Neuronal stem cell (in vitro differentiated cells): ENCODE measurements at regions not wholly inside any gene's neighbourhood (a gene's known extent, or its start where the extent isn't known, plus 50 kb on each side); places are given as distances from the start of the nearest gene placed in this dataset.

Source experiments
- DNase-seq: peaks from one replicate; pipeline ENCODE4 v3.0.0-alpha.2; 2013; ENCODE audit warnings: low spot score
- H2AFZ ChIP-seq: one replicate; pipeline ENCODE4 v1.6.1; 2013; ENCODE audit warnings: mild to moderate bottlenecking, low read length, inconsistent platforms
- H2AK5ac ChIP-seq: 2 replicates; pipeline ENCODE4 v1.6.1; 2013; ENCODE audit warnings: low read depth, mild to moderate bottlenecking, inconsistent platforms, low read length, moderate library complexity, mixed read lengths
- H2BK120ac ChIP-seq: 2 replicates; pipeline ENCODE4 v1.6.1; 2013; ENCODE audit warnings: low read depth, mild to moderate bottlenecking, inconsistent platforms, low read length, moderate library complexity, mixed read lengths
- H2BK12ac ChIP-seq: one replicate; pipeline ENCODE4 v1.6.1; 2013; ENCODE audit warnings: low read length, inconsistent platforms
- H2BK15ac ChIP-seq: 2 replicates; pipeline ENCODE4 v1.6.1; 2013; ENCODE audit warnings: mild to moderate bottlenecking, low read length, inconsistent platforms, mixed read lengths
- H2BK5ac ChIP-seq: one replicate; pipeline ENCODE4 v1.6.1; 2013; ENCODE audit warnings: inconsistent platforms, mild to moderate bottlenecking, low read length, moderate library complexity
- H3K14ac ChIP-seq: one replicate; pipeline ENCODE4 v1.6.1; 2013; ENCODE audit warnings: low read length, inconsistent platforms
- H3K18ac ChIP-seq: 2 replicates; pipeline ENCODE4 v1.6.1; 2013; ENCODE audit warnings: low read length, inconsistent platforms
- H3K23ac ChIP-seq: 2 replicates; pipeline ENCODE4 v1.6.1; 2013; ENCODE audit warnings: low read depth, mild to moderate bottlenecking, mixed read lengths, low read length, inconsistent platforms; ENCODE audit not compliant: poor library complexity
- H3K27ac ChIP-seq: replicated peaks from 3 replicates; pipeline ENCODE4 v1.5.1; 2013; ENCODE audit warnings: low read length, inconsistent platforms
- H3K27me3 ChIP-seq, 3 experiments: 2 replicates each; pipeline ENCODE4 v1.6.1; 2013; ENCODE audit warnings: low read length in 3 of 3, mild to moderate bottlenecking in 2 of 3, inconsistent platforms in 1 of 3, low read depth in 1 of 3, mixed read lengths in 1 of 3, moderate library complexity in 1 of 3; ENCODE audit not compliant: control insufficient read depth in 3 of 3, insufficient read depth in 3 of 3
- H3K36me3 ChIP-seq, 2 donors: replicated peaks in 1 of 2; 2 replicates each; pipeline ENCODE4 v1.6.1; 2013; ENCODE audit warnings: low read length in 2 of 2; ENCODE audit not compliant: control insufficient read depth in 2 of 2, insufficient read depth in 2 of 2
- H3K4ac ChIP-seq: 2 replicates; pipeline ENCODE4 v1.6.1; 2013; ENCODE audit warnings: inconsistent platforms, mild to moderate bottlenecking, low read length, moderate library complexity
- H3K4me1 ChIP-seq, 2 donors: 1 replicate in 1 of 2; 2 replicates in 1 of 2; pipeline ENCODE4 v1.6.1; 2013; ENCODE audit warnings: low read length in 2 of 2, low read depth in 1 of 2; ENCODE audit not compliant: control insufficient read depth in 2 of 2, insufficient read depth in 1 of 2
- H3K4me2 ChIP-seq: one replicate; pipeline ENCODE4 v1.6.1; 2013; ENCODE audit warnings: mild to moderate bottlenecking, low read length, inconsistent platforms; ENCODE audit not compliant: insufficient read depth, poor library complexity, severe bottlenecking
- H3K4me3 ChIP-seq, 2 donors: 2 replicates each; pipeline ENCODE4 v1.5.1; 2013; ENCODE audit warnings: low read length in 2 of 2, mild to moderate bottlenecking in 2 of 2, inconsistent platforms in 1 of 2, moderate library complexity in 1 of 2
- H3K79me1 ChIP-seq: one replicate; pipeline ENCODE4 v1.6.1; 2013; ENCODE audit warnings: low read depth, mild to moderate bottlenecking, inconsistent platforms, low read length, moderate library complexity
- H3K9ac ChIP-seq: one replicate; pipeline ENCODE4 v1.6.1; 2013; ENCODE audit warnings: mild to moderate bottlenecking, low read depth, low read length, inconsistent platforms; ENCODE audit not compliant: poor library complexity
- H3K9me3 ChIP-seq, 2 donors: replicated peaks in 1 of 2; 2 replicates each; pipeline versions ENCODE3 to v1.6.1; 2013; ENCODE audit warnings: low read length in 2 of 2, mild to moderate bottlenecking in 2 of 2, inconsistent platforms in 1 of 2, low read depth in 1 of 2, mixed read lengths in 1 of 2, moderate library complexity in 1 of 2; ENCODE audit not compliant: control insufficient read depth in 2 of 2, insufficient read depth in 1 of 2
- H4K8ac ChIP-seq: one replicate; pipeline ENCODE4 v1.6.1; 2013; ENCODE audit warnings: low read depth, mild to moderate bottlenecking, inconsistent platforms, low read length, moderate library complexity
- H4K91ac ChIP-seq: one replicate; pipeline ENCODE4 v1.6.1; 2013; ENCODE audit warnings: low read length, low read depth, mild to moderate bottlenecking, inconsistent platforms; ENCODE audit not compliant: poor library complexity
- WGBS, 2 donors: extraction: QIAGEN DNeasy Blood & Tissue Kit; methylation state at CpG; one replicate each; pipeline ENCODE4 v1.1.7; 2013; ENCODE audit warnings: missing lambda C conversion rate in 2 of 2, mixed read lengths in 1 of 2; ENCODE audit not compliant: insufficient read length in 2 of 2, insufficient replicate concordance in 1 of 2; ENCODE audit errors: extremely low coverage in 2 of 2; 5-methylcytosine and 5-hydroxymethylcytosine counted together

DNA sequence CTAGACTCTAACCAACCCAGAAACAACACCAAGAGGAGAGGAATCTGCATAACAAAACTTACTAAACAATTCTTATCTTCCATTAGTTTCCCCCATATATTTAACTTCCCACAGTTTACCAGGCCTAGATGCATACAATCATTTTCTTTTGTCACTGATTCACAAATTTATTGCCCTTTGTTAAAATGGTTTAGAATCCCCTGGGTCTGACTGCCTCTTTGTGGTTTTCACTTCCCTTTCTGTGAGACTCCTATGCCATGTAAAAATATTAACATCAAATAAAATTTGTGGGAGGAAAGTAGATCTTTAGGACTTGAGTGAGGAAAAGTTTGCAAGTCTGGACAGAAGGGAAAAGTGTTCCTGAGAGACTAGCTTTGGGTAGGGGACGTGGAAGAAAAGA lies 393.8 kb upstream of the CNKSR2 start:
- WGBS, 2 donors, result no CpG with 5 or more reads among the region's 1 CpG
- no peak overlapping the region for H4K8ac ChIP-seq
- peak overlapping the region; percentile 51 for H3K27ac ChIP-seq

DNA sequence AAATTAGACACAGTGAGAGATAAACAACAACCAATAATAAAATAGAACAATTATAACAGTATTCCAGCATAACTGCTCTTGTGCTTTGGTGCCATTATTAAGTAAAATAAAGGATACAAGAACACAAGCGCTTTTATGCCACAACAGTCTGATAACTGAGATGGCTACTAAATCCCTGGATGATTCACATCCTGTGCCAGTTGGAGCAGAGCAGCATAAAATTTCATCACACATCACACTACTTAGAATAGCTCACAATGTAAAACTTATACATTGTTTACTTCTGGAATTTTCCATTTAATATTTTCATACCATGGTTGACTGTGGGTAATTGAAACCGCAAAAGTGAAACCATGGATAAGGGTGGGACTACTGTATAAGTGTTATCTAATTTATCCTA lies 399.9 kb upstream of the CNKSR2 start:
- Histone ChIP-seq H4K91ac (no peak overlapping the region), H2BK120ac (no peak overlapping the region), H3K4ac (no peak overlapping the region), H3K18ac (no peak overlapping the region), H2BK15ac (no peak overlapping the region), H3K27ac (no peak overlapping the region), H2BK12ac (no peak overlapping the region), H2AK5ac (no peak overlapping the region), H3K79me1 (no peaks in the 10 kb centered on the region), H3K9ac (no peak overlapping the region), H3K4me2 (no peak overlapping the region), H3K23ac (no peak overlapping the region), H3K4me1 (no peaks in the 10 kb centered on the region), H3K9me3 (peaks cover 0 to 3% of the 10 kb centered on the region in 2 donors), H3K14ac (no peak overlapping the region), H2BK5ac (no peak overlapping the region), H4K8ac (no peak overlapping the region), H3K36me3 (no peaks in the 10 kb centered on the region), H2AFZ (no peak overlapping the region), H3K27me3 (no peaks in the 10 kb centered on the region), H3K4me3 (no peak overlapping the region)
- DNase-seq, result no peak
- WGBS, 2 donors, result no CpG with 5 or more reads among the region's 2 CpGs

More for the DNA sequence above, 393.8 kb upstream of the CNKSR2 start:
- H3K4me2 ChIP-seq, result no peak overlapping the region
- H2BK15ac ChIP-seq, result no peak overlapping the region
- H3K36me3 ChIP-seq, result no peaks in the 10 kb centered on the region
- H2BK5ac ChIP-seq, result no peak overlapping the region
- peaks cover 0 to 3% of the 10 kb centered on the region in 2 donors for H3K9me3 ChIP-seq
- no peak overlapping the region for H3K4ac ChIP-seq
- H3K4me1 ChIP-seq, result peaks cover 3 to 9% of the 10 kb centered on the region in 2 donors
- peak overlapping the region; percentile 74 for H2AFZ ChIP-seq
- no peak overlapping the region for H2BK120ac ChIP-seq
- H3K23ac ChIP-seq, result no peak overlapping the region
- H3K27me3 ChIP-seq, result no peaks in the 10 kb centered on the region
- no peak overlapping the region for H3K18ac ChIP-seq
- H3K14ac ChIP-seq, result no peak overlapping the region
- no peak for DNase-seq
- no peak overlapping the region for H3K9ac ChIP-seq
- no peak overlapping the region for H4K91ac ChIP-seq
- H2BK12ac ChIP-seq, result no peak overlapping the region
- no peak overlapping the region for H2AK5ac ChIP-seq
- no peaks in the 10 kb centered on the region for H3K79me1 ChIP-seq
- no peak overlapping the region for H3K4me3 ChIP-seq

DNA sequence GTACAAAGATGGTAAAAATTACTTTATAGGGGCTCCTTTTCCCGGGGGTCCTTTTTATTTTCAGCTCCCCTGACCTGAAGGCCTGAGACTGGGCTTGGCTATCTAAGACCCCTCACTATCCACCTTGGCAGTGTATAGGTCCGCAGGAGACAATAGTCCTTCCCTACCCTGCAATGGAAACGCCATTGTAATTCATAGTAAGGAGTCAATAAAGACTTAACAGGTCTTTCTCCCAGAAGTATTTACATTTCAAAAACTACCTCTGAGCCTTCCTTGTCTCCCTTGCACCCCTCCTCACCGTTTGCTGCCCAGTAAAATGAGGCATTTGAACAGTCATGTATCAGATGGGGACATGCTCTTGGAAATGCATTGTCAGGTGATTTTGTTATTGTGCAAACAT lies 401.2 kb upstream of the CNKSR2 start:
- no peaks in the 10 kb centered on the region for H3K9me3 ChIP-seq
- H3K27ac ChIP-seq, result no peak overlapping the region
- no peak overlapping the region for H3K23ac ChIP-seq
- no peak overlapping the region for H3K14ac ChIP-seq
- no peak overlapping the region for H3K4ac ChIP-seq
- H2BK5ac ChIP-seq, result no peak overlapping the region
- no peaks in the 10 kb centered on the region for H3K36me3 ChIP-seq
- no peak overlapping the region for H4K91ac ChIP-seq
- H2BK15ac ChIP-seq, result no peak overlapping the region
- no peak overlapping the region for H4K8ac ChIP-seq
- H2AK5ac ChIP-seq, result no peak overlapping the region
- H3K9ac ChIP-seq, result no peak overlapping the region
- no peak overlapping the region for H3K4me3 ChIP-seq
- H3K79me1 ChIP-seq, result no peaks in the 10 kb centered on the region
- H3K18ac ChIP-seq, result no peak overlapping the region
- DNase-seq, result no peak
- H2AFZ ChIP-seq, result no peak overlapping the region
- no CpG with 5 or more reads among the region's 4 CpGs for WGBS, 2 donors
- H2BK12ac ChIP-seq, result no peak overlapping the region
- no peak overlapping the region for H2BK120ac ChIP-seq
- peaks cover 2 to 3% of the 10 kb centered on the region in 2 donors for H3K4me1 ChIP-seq
- H3K27me3 ChIP-seq, result no peaks in the 10 kb centered on the region
- H3K4me2 ChIP-seq, result no peak overlapping the region

DNA sequence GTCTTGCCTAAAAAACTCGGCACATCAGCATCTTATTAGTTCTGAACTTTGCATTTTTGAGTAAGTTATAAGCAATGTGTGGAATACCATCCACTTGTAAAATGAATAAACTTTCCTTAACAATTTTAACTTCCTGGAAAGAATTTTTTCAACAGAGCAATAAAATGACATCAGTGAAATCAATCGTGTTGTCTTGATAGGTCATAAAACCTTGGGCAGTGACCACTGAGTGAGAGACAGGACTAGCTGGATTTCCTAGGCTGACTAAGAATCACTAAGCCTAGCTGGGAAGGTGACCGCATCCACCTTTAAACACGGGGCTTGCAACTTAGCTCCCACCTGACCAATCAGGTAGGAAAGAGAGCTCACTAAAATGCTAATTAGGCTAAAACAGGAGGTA lies 403.0 kb upstream of the CNKSR2 start:
- Histone ChIP-seq H2BK15ac (no peak overlapping the region), H2BK120ac (no peak overlapping the region), H3K27ac (no peak overlapping the region), H3K4me2 (no peak overlapping the region), H3K27me3 (no peaks in the 10 kb centered on the region), H2BK5ac (no peak overlapping the region), H3K9ac (no peak overlapping the region), H2AFZ (no peak overlapping the region), H3K4me3 (no peak overlapping the region), H3K9me3 (no peaks in the 10 kb centered on the region), H3K14ac (no peak overlapping the region), H3K23ac (no peak overlapping the region), H3K4ac (no peak overlapping the region), H2AK5ac (no peak overlapping the region), H4K8ac (no peak overlapping the region), H4K91ac (no peak overlapping the region), H3K79me1 (no peaks in the 10 kb centered on the region), H3K18ac (no peak overlapping the region), H3K36me3 (no peaks in the 10 kb centered on the region), H2BK12ac (no peak overlapping the region), H3K4me1 (peaks cover 2 to 3% of the 10 kb centered on the region in 2 donors)
- no peak for DNase-seq
- WGBS, 2 donors, result no CpG with 5 or more reads among the region's 4 CpGs
